Right lobe of liver (tissue), 4 donors: ENCODE measurements at regions not wholly inside any gene's neighbourhood (a gene's known extent, or its start where the extent isn't known, plus 50 kb on each side); places are given as distances from the start of the nearest gene placed in this dataset.

ENCODE experiments used
- CTCF ChIP-seq, 4 donors: fragments of 200-600 bp in 3 of 4; fragments of 450-650 bp in 1 of 4; IDR thresholded peaks; one replicate each; pipeline versions ENCODE4 v1.5.1 to v1.8.0; 2016 to 2022; ENCODE audit warnings: antibody characterized with exemption in 4 of 4, mild to moderate bottlenecking in 2 of 4
- POLR2A ChIP-seq: fragments of 450-650 bp; IDR thresholded peaks from one replicate; pipeline ENCODE4 v1.6.1; 2017; ENCODE audit warnings: antibody characterized with exemption, mild to moderate bottlenecking
- donor health status: DM: no; HTN: no; CAD: no.
- donor health status: DM: no; HTN: no; CAD: no.
- donor health status: DM: no; HTN: yes; CAD: no.

DNA sequence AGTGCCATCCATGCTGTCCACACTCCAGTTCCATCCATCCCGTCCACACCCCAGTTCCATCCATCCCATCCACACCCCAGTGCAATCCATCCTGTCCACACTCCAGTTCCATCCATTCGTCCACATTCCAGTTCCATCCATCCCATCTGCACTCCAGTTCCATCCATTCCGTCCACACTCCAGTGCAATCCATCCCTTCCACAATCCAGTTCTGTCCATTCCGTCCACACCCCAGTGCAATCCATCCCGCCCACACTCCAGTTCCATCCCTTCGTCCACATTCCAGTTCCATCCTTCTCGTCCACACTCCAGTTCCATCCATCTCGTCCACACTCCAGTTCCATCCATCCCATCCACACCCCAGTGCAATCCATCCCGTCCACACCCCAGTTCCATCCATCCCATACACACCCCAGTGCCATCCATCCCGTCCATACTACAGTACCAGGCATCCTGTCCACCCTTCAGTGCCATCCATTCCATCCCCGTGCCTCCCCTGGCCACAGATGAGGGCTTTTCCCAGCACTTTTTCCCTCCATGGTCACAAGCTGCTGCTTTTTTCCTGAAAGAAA is 704.0 kb downstream of the BRD1 start:
- TF ChIP-seq CTCF (IDR thresholded peaks at IDR 0.05) (no peak), POLR2A (no peak)
